ENCODE measurements at regions not wholly inside any gene's neighbourhood (a gene's known extent, or its start where the extent isn't known, plus 50 kb on each side); places are given as distances from the start of the nearest gene placed in this dataset.

DNA sequence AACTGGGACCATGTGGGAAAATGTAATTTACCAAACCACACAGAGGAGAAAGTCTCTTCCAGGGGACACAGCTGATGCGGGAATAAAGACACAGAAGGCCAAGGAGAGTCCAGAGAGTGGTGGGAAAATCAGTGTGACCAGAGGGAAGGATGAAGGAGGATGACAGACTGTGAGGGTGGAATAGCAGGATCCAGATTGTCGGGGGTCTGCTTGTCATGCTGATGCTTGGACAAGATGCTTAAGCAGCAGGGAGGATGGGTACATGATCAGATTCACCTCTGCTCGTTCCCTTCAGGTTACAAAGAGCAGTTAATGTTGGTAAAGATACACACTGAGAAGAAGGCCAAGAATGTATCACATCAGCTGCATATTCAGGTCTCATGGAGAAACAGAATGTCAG, 117.1 kb upstream of the ZNF644 start (continued):
- TF ChIP-seq CREM (CRISPR knock-in tag; IDR thresholded peaks at IDR 0.05), result no peak
- TF ChIP-seq IRF2 (CRISPR knock-in tag; IDR thresholded peaks at IDR 0.05; ENCODE audit: borderline replicate concordance, low read depth), result no peak
- TF ChIP-seq, protein P1, sequence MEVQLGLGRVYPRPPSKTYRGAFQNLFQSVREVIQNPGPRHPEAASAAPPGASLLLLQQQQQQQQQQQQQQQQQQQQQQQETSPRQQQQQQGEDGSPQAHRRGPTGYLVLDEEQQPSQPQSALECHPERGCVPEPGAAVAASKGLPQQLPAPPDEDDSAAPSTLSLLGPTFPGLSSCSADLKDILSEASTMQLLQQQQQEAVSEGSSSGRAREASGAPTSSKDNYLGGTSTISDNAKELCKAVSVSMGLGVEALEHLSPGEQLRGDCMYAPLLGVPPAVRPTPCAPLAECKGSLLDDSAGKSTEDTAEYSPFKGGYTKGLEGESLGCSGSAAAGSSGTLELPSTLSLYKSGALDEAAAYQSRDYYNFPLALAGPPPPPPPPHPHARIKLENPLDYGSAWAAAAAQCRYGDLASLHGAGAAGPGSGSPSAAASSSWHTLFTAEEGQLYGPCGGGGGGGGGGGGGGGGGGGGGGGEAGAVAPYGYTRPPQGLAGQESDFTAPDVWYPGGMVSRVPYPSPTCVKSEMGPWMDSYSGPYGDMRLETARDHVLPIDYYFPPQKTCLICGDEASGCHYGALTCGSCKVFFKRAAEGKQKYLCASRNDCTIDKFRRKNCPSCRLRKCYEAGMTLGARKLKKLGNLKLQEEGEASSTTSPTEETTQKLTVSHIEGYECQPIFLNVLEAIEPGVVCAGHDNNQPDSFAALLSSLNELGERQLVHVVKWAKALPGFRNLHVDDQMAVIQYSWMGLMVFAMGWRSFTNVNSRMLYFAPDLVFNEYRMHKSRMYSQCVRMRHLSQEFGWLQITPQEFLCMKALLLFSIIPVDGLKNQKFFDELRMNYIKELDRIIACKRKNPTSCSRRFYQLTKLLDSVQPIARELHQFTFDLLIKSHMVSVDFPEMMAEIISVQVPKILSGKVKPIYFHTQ (CRISPR knock-in tag; IDR thresholded peaks at IDR 0.05), result no peak
- TF ChIP-seq RORB (CRISPR knock-in tag; IDR thresholded peaks at IDR 0.05), result no peak
- no peak for TF ChIP-seq ZNF263 (CRISPR knock-in tag; IDR thresholded peaks at IDR 0.05; ENCODE audit: low read depth)

DNA sequence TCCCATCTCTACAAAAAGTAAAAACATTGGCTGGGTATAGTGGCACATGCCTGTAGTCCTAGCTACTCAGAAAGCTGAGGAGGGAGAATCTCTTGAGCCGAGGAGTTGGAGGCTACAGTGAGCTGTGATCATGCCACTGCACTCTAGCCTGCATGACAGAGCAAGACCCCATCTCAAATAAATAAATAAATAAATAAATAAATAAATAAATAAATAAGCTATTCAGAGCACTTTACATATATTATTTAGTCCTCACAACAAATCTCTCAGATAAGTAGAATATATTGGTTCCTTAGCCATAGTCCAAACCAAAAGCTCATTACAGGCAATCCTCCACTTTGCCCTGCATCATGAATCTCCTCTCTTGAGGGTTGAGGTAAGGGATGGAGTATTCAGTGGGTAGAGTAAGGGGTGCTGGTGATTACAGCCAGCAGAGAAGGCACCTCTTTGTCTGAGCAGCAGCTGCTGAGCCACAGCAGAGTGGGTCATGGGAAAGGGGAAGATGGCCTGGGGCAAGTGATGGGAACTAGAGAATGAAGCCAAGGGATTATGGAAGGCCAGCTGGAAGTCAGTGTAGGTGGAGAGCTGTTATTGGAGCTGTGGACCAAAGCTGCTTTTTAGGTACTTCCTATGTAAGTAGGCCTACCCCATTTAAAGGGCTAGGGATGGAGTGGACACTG, 115.5 kb upstream of the ZNF644 start:
- 0 out of 2 replicates have a peak, but pooled peaks cover 3% of the 10 kb centered on the region for H3K27me3 Mint-ChIP-seq (ENCODE audit: low read depth)
- peaks cover 4% of the 10 kb centered on the region; the same call in 1 of the 2 replicates for H3K9me3 Mint-ChIP-seq
- TF ChIP-seq, protein P2, sequence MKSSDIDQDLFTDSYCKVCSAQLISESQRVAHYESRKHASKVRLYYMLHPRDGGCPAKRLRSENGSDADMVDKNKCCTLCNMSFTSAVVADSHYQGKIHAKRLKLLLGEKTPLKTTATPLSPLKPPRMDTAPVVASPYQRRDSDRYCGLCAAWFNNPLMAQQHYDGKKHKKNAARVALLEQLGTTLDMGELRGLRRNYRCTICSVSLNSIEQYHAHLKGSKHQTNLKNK (CRISPR knock-in tag; IDR thresholded peaks at IDR 0.05), result no peak
- TF ChIP-seq NR2C2 (CRISPR knock-in tag; IDR thresholded peaks at IDR 0.05) (no peak), ETV6 (CRISPR knock-in tag; IDR thresholded peaks at IDR 0.05) (no peak), NFATC4 (CRISPR knock-in tag; IDR thresholded peaks at IDR 0.05) (no peak), FOXP1 (CRISPR knock-in tag; IDR thresholded peaks at IDR 0.05; ENCODE audit: borderline replicate concordance) (no peak), TCF7 (CRISPR knock-in tag; IDR thresholded peaks at IDR 0.05; ENCODE audit: low read depth) (no peak), NR3C1 (CRISPR knock-in tag; conservative IDR thresholded peaks at IDR 0.05; ENCODE audit: low read depth) (no peak), HMGA2 (CRISPR knock-in tag; IDR thresholded peaks at IDR 0.05) (no peak), FOXJ3 (CRISPR knock-in tag; IDR thresholded peaks at IDR 0.05; ENCODE audit: borderline replicate concordance) (no peak)
- TF ChIP-seq, protein P3, sequence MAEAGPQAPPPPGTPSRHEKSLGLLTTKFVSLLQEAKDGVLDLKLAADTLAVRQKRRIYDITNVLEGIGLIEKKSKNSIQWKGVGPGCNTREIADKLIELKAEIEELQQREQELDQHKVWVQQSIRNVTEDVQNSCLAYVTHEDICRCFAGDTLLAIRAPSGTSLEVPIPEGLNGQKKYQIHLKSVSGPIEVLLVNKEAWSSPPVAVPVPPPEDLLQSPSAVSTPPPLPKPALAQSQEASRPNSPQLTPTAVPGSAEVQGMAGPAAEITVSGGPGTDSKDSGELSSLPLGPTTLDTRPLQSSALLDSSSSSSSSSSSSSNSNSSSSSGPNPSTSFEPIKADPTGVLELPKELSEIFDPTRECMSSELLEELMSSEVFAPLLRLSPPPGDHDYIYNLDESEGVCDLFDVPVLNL (CRISPR knock-in tag; IDR thresholded peaks at IDR 0.05; ENCODE audit: borderline replicate concordance, low read depth), result no peak
- TF ChIP-seq, protein P4, sequence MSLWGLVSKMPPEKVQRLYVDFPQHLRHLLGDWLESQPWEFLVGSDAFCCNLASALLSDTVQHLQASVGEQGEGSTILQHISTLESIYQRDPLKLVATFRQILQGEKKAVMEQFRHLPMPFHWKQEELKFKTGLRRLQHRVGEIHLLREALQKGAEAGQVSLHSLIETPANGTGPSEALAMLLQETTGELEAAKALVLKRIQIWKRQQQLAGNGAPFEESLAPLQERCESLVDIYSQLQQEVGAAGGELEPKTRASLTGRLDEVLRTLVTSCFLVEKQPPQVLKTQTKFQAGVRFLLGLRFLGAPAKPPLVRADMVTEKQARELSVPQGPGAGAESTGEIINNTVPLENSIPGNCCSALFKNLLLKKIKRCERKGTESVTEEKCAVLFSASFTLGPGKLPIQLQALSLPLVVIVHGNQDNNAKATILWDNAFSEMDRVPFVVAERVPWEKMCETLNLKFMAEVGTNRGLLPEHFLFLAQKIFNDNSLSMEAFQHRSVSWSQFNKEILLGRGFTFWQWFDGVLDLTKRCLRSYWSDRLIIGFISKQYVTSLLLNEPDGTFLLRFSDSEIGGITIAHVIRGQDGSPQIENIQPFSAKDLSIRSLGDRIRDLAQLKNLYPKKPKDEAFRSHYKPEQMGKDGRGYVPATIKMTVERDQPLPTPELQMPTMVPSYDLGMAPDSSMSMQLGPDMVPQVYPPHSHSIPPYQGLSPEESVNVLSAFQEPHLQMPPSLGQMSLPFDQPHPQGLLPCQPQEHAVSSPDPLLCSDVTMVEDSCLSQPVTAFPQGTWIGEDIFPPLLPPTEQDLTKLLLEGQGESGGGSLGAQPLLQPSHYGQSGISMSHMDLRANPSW (CRISPR knock-in tag; conservative IDR thresholded peaks at IDR 0.05; ENCODE audit: low read depth), result no peak
- TF ChIP-seq, protein P5, sequence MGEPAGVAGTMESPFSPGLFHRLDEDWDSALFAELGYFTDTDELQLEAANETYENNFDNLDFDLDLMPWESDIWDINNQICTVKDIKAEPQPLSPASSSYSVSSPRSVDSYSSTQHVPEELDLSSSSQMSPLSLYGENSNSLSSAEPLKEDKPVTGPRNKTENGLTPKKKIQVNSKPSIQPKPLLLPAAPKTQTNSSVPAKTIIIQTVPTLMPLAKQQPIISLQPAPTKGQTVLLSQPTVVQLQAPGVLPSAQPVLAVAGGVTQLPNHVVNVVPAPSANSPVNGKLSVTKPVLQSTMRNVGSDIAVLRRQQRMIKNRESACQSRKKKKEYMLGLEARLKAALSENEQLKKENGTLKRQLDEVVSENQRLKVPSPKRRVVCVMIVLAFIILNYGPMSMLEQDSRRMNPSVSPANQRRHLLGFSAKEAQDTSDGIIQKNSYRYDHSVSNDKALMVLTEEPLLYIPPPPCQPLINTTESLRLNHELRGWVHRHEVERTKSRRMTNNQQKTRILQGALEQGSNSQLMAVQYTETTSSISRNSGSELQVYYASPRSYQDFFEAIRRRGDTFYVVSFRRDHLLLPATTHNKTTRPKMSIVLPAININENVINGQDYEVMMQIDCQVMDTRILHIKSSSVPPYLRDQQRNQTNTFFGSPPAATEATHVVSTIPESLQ (CRISPR knock-in tag; IDR thresholded peaks at IDR 0.05), result no peak
- TF ChIP-seq, protein P6, sequence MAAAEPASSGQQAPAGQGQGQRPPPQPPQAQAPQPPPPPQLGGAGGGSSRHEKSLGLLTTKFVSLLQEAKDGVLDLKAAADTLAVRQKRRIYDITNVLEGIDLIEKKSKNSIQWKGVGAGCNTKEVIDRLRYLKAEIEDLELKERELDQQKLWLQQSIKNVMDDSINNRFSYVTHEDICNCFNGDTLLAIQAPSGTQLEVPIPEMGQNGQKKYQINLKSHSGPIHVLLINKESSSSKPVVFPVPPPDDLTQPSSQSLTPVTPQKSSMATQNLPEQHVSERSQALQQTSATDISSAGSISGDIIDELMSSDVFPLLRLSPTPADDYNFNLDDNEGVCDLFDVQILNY (CRISPR knock-in tag; IDR thresholded peaks at IDR 0.05), result no peak
- TF ChIP-seq, protein P7, sequence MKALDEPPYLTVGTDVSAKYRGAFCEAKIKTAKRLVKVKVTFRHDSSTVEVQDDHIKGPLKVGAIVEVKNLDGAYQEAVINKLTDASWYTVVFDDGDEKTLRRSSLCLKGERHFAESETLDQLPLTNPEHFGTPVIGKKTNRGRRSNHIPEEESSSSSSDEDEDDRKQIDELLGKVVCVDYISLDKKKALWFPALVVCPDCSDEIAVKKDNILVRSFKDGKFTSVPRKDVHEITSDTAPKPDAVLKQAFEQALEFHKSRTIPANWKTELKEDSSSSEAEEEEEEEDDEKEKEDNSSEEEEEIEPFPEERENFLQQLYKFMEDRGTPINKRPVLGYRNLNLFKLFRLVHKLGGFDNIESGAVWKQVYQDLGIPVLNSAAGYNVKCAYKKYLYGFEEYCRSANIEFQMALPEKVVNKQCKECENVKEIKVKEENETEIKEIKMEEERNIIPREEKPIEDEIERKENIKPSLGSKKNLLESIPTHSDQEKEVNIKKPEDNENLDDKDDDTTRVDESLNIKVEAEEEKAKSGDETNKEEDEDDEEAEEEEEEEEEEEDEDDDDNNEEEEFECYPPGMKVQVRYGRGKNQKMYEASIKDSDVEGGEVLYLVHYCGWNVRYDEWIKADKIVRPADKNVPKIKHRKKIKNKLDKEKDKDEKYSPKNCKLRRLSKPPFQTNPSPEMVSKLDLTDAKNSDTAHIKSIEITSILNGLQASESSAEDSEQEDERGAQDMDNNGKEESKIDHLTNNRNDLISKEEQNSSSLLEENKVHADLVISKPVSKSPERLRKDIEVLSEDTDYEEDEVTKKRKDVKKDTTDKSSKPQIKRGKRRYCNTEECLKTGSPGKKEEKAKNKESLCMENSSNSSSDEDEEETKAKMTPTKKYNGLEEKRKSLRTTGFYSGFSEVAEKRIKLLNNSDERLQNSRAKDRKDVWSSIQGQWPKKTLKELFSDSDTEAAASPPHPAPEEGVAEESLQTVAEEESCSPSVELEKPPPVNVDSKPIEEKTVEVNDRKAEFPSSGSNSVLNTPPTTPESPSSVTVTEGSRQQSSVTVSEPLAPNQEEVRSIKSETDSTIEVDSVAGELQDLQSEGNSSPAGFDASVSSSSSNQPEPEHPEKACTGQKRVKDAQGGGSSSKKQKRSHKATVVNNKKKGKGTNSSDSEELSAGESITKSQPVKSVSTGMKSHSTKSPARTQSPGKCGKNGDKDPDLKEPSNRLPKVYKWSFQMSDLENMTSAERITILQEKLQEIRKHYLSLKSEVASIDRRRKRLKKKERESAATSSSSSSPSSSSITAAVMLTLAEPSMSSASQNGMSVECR (CRISPR knock-in tag; IDR thresholded peaks at IDR 0.05; ENCODE audit: borderline replicate concordance), result no peak
- TF ChIP-seq, protein P8, sequence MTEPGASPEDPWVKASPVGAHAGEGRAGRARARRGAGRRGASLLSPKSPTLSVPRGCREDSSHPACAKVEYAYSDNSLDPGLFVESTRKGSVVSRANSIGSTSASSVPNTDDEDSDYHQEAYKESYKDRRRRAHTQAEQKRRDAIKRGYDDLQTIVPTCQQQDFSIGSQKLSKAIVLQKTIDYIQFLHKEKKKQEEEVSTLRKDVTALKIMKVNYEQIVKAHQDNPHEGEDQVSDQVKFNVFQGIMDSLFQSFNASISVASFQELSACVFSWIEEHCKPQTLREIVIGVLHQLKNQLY (CRISPR knock-in tag; IDR thresholded peaks at IDR 0.05), result no peak
- POLR2A ChIA-PET, result no interaction called here
- CTCF ChIA-PET, result interaction anchor here (0.9 to 1.1 kb wide), 2 partner anchors 28 to 413 kb away, joined by 3 to 4 read pairs; no protein-coding TSS in a partner anchor
- no peak overlapping the region for H3K4me3 Mint-ChIP-seq
- no peaks in the 10 kb centered on the region for H3K36me3 Mint-ChIP-seq
- DNase-seq (ENCODE audit: low spot score) (no peak), ATAC-seq (no peak)
- H3K4me1 Mint-ChIP-seq, result peaks cover 46% of the 10 kb centered on the region
- H3K27ac Mint-ChIP-seq, result no peak overlapping the region
